ENCODE measurements at regions not wholly inside any gene's neighbourhood (a gene's known extent, or its start where the extent isn't known, plus 50 kb on each side); places are given as distances from the start of the nearest gene placed in this dataset.

DNA sequence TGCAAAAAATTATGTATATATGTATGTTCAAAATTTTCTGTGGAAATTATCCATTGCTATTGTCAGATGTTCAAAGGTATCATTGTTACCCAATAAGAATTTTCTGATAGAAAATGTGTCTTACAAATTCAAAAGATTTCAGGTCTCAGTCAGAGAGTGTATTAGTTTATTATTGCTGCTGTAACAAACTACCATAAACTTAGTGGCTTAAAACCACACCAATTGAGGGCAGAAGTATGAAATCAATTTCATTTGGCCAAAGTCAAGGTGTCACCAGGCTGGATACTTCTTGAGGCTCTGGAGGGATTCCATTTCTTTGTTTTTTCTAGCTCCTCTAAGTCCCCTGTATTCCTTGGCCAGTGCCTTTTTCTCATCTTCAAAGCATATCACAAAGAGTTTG, 914.4 kb upstream of the ROBO1 start:
- ChIA-PET POLR2A (no interaction called here), CTCF (interaction anchor here (1.4 to 1.7 kb wide), 2 partner anchors 11 to 16 kb away, joined by 3 to 4 read pairs; no protein-coding TSS in a partner anchor)
- DNase-seq (ENCODE audit: extremely low spot score): no peak
- TF ChIP-seq, protein P1, sequence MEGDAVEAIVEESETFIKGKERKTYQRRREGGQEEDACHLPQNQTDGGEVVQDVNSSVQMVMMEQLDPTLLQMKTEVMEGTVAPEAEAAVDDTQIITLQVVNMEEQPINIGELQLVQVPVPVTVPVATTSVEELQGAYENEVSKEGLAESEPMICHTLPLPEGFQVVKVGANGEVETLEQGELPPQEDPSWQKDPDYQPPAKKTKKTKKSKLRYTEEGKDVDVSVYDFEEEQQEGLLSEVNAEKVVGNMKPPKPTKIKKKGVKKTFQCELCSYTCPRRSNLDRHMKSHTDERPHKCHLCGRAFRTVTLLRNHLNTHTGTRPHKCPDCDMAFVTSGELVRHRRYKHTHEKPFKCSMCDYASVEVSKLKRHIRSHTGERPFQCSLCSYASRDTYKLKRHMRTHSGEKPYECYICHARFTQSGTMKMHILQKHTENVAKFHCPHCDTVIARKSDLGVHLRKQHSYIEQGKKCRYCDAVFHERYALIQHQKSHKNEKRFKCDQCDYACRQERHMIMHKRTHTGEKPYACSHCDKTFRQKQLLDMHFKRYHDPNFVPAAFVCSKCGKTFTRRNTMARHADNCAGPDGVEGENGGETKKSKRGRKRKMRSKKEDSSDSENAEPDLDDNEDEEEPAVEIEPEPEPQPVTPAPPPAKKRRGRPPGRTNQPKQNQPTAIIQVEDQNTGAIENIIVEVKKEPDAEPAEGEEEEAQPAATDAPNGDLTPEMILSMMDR (IDR thresholded peaks at IDR 0.05; ENCODE audit: control extremely low read depth, extremely low read depth, low read depth, missing control alignments): no peak

DNA sequence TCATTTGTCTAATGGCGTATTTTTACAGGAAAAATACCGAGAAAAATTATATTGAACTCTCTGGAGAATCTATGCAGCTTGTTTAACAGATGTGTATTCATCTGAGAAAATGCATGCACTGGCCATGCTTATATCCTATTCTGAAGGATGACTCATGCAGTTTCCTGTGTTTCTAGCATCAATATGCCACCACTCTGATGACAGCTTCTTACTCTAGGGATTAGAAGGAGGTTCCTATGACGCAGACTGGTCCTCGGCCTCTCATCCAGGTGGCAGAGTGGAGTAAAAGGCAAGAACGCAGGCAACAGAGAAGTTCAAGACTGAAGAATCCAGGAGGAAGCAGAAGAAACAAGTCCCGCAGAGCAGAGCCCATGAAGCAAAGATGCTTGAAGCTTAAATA, 910.0 kb upstream of the ROBO1 start:
- POLR2A ChIA-PET: no interaction called here
- CTCF ChIA-PET: interaction anchor here (1.4 to 2.1 kb wide), 3 partner anchors 9 to 14 kb away, joined by 3 to 6 read pairs (median 5); no protein-coding TSS in a partner anchor
- TF ChIP-seq, protein P1 (IDR thresholded peaks at IDR 0.05; ENCODE audit: control extremely low read depth, extremely low read depth, low read depth, missing control alignments): no peak
- DNase-seq (ENCODE audit: extremely low spot score): no peak

DNA sequence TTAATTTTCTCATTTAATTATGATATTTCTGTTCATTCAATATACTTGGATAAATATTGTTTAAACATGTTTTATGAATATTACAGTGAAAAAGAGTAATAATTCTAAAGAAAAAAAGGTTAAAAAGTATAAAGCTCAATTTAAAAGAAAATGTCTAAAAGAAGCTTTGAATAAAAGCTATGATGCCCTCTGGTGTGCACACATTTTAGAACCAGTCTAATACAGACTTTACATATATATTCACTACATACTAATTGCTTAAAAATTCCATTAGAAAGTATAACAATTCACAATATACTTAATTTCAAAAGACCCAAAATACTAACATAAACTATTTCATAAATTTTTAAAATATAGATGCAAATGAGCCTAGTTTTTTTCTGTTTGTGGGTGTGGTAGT, 909.1 kb upstream of the ROBO1 start:
- ChIA-PET POLR2A (no interaction called here), CTCF (interaction anchor here (1.2 to 2.1 kb wide), 3 partner anchors 10 to 157 kb away, joined by 3 to 6 read pairs (median 5); no protein-coding TSS in a partner anchor)
- DNase-seq (ENCODE audit: extremely low spot score): no peak
- TF ChIP-seq, protein P1 (IDR thresholded peaks at IDR 0.05; ENCODE audit: control extremely low read depth, extremely low read depth, low read depth, missing control alignments): no peak

DNA sequence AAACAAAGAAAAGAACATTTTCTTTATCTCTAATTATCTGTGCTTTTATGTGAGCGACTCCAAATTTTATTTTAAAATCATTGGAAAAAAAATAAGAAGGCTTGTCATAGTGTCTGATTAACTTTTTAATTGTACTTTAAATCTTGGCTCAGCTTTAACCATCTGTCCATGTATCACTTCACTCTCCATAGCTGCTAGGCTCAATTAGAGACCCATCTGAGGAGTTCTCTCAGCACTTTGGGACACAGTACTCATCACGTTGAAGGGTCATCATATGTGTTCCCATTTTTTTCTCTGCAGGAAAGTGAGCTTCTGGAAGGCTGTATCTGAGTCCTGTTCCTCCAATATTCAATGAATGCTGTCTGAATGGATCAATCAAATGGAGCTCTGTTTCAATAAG, 908.5 kb upstream of the ROBO1 start:
- CTCF ChIA-PET: interaction anchor here (1.2 kb wide), 1 partner anchor 157 kb away, joined by 3 read pairs; no protein-coding TSS in a partner anchor
- no peak for DNase-seq (ENCODE audit: extremely low spot score)
- POLR2A ChIA-PET: no interaction called here
- TF ChIP-seq, protein P1 (IDR thresholded peaks at IDR 0.05; ENCODE audit: control extremely low read depth, extremely low read depth, low read depth, missing control alignments): no peak

DNA sequence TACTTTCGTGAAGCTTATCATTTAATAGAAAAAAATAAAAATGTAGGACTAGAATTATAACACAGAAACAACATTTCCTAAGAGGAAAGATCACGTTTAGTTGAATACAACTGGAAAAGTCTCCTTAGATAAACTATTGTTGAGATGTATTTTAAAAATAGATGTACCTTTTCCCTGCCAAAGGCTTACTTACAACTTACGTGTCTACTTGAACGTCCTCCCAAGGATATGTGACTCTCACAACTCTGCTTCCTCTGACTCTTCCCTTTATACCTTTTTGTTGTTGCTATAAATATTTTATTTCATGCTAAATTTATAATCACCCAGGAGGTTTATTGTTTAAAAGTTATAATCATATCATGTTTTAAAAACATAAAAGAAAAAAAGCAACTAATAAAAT, 908.0 kb upstream of the ROBO1 start:
- DNase-seq (ENCODE audit: extremely low spot score): no peak
- TF ChIP-seq, protein P1 (IDR thresholded peaks at IDR 0.05; ENCODE audit: control extremely low read depth, extremely low read depth, low read depth, missing control alignments): no peak
- ChIA-PET POLR2A (no interaction called here), CTCF (interaction anchor here (1.2 kb wide), 1 partner anchor 158 kb away, joined by 3 read pairs; no protein-coding TSS in a partner anchor)

DNA sequence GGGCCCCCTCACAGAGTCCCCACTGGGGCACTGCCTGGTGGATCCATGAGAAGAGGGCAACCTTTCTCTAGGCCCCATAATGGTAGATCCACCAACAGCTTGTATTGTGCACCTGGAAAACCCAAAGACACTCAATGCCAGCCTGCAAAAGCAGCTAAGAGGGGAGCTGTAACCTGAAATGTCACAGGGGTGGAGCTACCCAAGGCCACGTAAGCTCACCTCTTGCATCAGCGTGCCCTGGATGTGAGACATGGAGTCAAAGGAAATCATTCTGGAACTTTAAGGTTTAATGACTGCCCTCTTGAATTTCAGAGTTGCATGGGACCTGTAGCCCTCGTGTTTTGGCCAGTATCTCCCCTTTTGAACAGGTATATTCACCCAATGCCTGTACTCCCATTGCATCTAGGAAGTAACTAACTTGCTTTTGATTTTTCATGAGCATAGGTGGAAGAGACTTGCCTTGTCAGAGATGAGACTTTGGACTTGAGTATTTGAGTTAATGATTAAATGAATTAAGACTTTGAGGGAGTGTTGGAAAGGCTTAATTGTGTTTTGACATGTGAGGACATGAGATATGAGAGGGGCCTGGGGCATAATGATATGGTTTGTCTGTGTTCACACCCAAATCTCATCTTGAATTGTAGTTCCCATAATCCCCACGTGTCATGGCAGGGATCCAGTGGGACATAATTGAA, 900.9 kb upstream of the ROBO1 start:
- TF ChIP-seq, protein P1 (IDR thresholded peaks at IDR 0.05; ENCODE audit: control extremely low read depth, extremely low read depth, low read depth, missing control alignments): no peak
- DNase-seq (ENCODE audit: extremely low spot score): no peak
- ChIA-PET CTCF (interaction anchor here (1.0 kb wide), 1 partner anchor 14 kb away, joined by 3 read pairs; no protein-coding TSS in a partner anchor), POLR2A (no interaction called here)
